Trophoblast cell (in vitro differentiated cells and primary cell): ENCODE measurements at regions not wholly inside any gene's neighbourhood (a gene's known extent, or its start where the extent isn't known, plus 50 kb on each side); places are given as distances from the start of the nearest gene placed in this dataset.
"Not testable (repeated sequence)": the region's sequence is repeated elsewhere in the genome, so short reads cannot be mapped to it uniquely, and the experiment has no call there.

Experiments used
- DNase-seq, 2 donors: peaks; one replicate each; pipeline ENCODE4 v3.0.0-alpha.2; 2016
- H2AFZ ChIP-seq: 2 replicates; pipeline ENCODE4 v1.6.1; 2013; ENCODE audit warnings: low read length, moderate library complexity, mild to moderate bottlenecking; ENCODE audit not compliant: insufficient read depth, poor library complexity
- H2AK5ac ChIP-seq: 2 replicates; pipeline ENCODE4 v1.6.1; 2013; ENCODE audit warnings: mild to moderate bottlenecking, low read length
- H2BK120ac ChIP-seq: 2 replicates; pipeline ENCODE4 v1.6.1; 2013; ENCODE audit warnings: low read length, mild to moderate bottlenecking, moderate library complexity; ENCODE audit not compliant: insufficient read depth, poor library complexity
- H2BK12ac ChIP-seq: 2 replicates; pipeline ENCODE4 v1.6.1; 2013; ENCODE audit warnings: mild to moderate bottlenecking, low read length, moderate library complexity
- H2BK5ac ChIP-seq: 2 replicates; pipeline ENCODE4 v1.6.1; 2013; ENCODE audit warnings: low read length, low read depth, moderate library complexity, mild to moderate bottlenecking; ENCODE audit not compliant: poor library complexity
- H3K14ac ChIP-seq: 2 replicates; pipeline ENCODE4 v1.6.1; 2013; ENCODE audit warnings: mild to moderate bottlenecking, low read length
- H3K18ac ChIP-seq: 2 replicates; pipeline ENCODE4 v1.6.1; 2013; ENCODE audit warnings: mild to moderate bottlenecking, low read length
- H3K23ac ChIP-seq: 2 replicates; pipeline ENCODE4 v1.6.1; 2013; ENCODE audit warnings: low read length
- H3K27ac ChIP-seq: 2 replicates; pipeline ENCODE4 v1.5.1; 2013; ENCODE audit warnings: low read depth, mild to moderate bottlenecking, inconsistent platforms, low read length, moderate library complexity
- H3K27me3 ChIP-seq: 2 replicates; pipeline ENCODE4 v1.6.1; 2013; ENCODE audit warnings: inconsistent platforms, mild to moderate bottlenecking, low read length, moderate library complexity; ENCODE audit not compliant: insufficient read depth
- H3K36me3 ChIP-seq, 2 experiments: 1 replicate in 1 of 2; 2 replicates in 1 of 2; pipeline ENCODE4 v1.6.1; 2013; ENCODE audit warnings: low read length in 2 of 2, mild to moderate bottlenecking in 2 of 2, moderate library complexity in 1 of 2; ENCODE audit not compliant: insufficient read depth in 2 of 2, control insufficient read depth in 1 of 2
- H3K4ac ChIP-seq: 2 replicates; pipeline ENCODE4 v1.6.1; 2013; ENCODE audit warnings: low read depth, mild to moderate bottlenecking, low read length, moderate library complexity
- H3K4me1 ChIP-seq, 2 experiments: 1 replicate in 1 of 2; 2 replicates in 1 of 2; pipeline ENCODE4 v1.6.1; 2013; ENCODE audit warnings: low read length in 2 of 2, mild to moderate bottlenecking in 2 of 2, moderate library complexity in 1 of 2; ENCODE audit not compliant: insufficient read depth in 2 of 2, control insufficient read depth in 1 of 2
- H3K4me2 ChIP-seq: 2 replicates; pipeline ENCODE4 v1.6.1; 2013; ENCODE audit warnings: inconsistent platforms, mild to moderate bottlenecking, low read length, moderate library complexity
- H3K4me3 ChIP-seq: 2 replicates; pipeline ENCODE4 v1.5.1; 2013; ENCODE audit warnings: mild to moderate bottlenecking, low read depth, low read length, inconsistent platforms
- H3K79me1 ChIP-seq: one replicate; pipeline ENCODE4 v1.6.1; 2013; ENCODE audit warnings: low read length
- H3K79me2 ChIP-seq: 2 replicates; pipeline ENCODE4 v1.6.1; 2013; ENCODE audit warnings: low read length, mild to moderate bottlenecking; ENCODE audit not compliant: control insufficient read depth, insufficient read depth, poor library complexity
- H3K9ac ChIP-seq: 2 replicates; pipeline ENCODE4 v1.6.1; 2013; ENCODE audit warnings: mild to moderate bottlenecking, low read length
- H3K9me3 ChIP-seq: 2 replicates; pipeline ENCODE4 v1.6.1; 2013; ENCODE audit warnings: low read depth, mild to moderate bottlenecking, control low read depth, inconsistent platforms, low read length; ENCODE audit not compliant: insufficient read depth
- H4K12ac ChIP-seq: 2 replicates; pipeline ENCODE4 v1.6.1; 2013; ENCODE audit warnings: low read depth, mild to moderate bottlenecking, low read length, moderate library complexity
- H4K8ac ChIP-seq: 2 replicates; pipeline ENCODE4 v1.6.1; 2013; ENCODE audit warnings: low read depth, mild to moderate bottlenecking, low read length, moderate library complexity
- H4K91ac ChIP-seq: one replicate; pipeline ENCODE4 v1.6.1; 2013; ENCODE audit warnings: low read depth, mild to moderate bottlenecking, low read length, moderate library complexity
- WGBS: extraction: QIAGEN DNeasy Blood & Tissue Kit; methylation state at CpG from one replicate; pipeline ENCODE4 v1.1.7; 2013; ENCODE audit warnings: missing lambda C conversion rate; ENCODE audit not compliant: insufficient read length, insufficient coverage; ENCODE audit errors: extremely low coverage; 5-methylcytosine and 5-hydroxymethylcytosine counted together

- no peak overlapping the region for H3K27ac ChIP-seq
- H4K12ac ChIP-seq = no peak overlapping the region
- H3K79me1 ChIP-seq = no peaks in the 10 kb centered on the region
- H2AK5ac ChIP-seq = no peak overlapping the region
- no peak overlapping the region for H3K4me2 ChIP-seq
- no peaks in the 10 kb centered on the region for H3K79me2 ChIP-seq
- no peaks in the 10 kb centered on the region for H3K36me3 ChIP-seq
- H4K8ac ChIP-seq = no peak overlapping the region
- H3K27me3 ChIP-seq = no peaks in the 10 kb centered on the region
- no peaks in the 10 kb centered on the region for H3K4me1 ChIP-seq
- H3K23ac ChIP-seq = no peak overlapping the region
- H3K9me3 ChIP-seq = no peaks in the 10 kb centered on the region
- H2AFZ ChIP-seq = no peak overlapping the region
- H3K9ac ChIP-seq = no peak overlapping the region
- H2BK5ac ChIP-seq = no peak overlapping the region
- H2BK120ac ChIP-seq = no peak overlapping the region
- H3K4ac ChIP-seq = no peak overlapping the region
- H3K14ac ChIP-seq = no peak overlapping the region
- no peak overlapping the region for H4K91ac ChIP-seq
- H2BK12ac ChIP-seq = no peak overlapping the region
- no CpG with 5 or more reads among the region's 2 CpGs for WGBS
- H3K18ac ChIP-seq = no peak overlapping the region
- no peak overlapping the region for H3K4me3 ChIP-seq
- DNase-seq = no peak
Observed at GRCh38 chr1:96222701-96223100, 498.9 kb upstream of the PTBP2 start.

- H3K4ac ChIP-seq, H2BK120ac ChIP-seq, H3K14ac ChIP-seq, H4K8ac ChIP-seq, H4K12ac ChIP-seq, H3K79me2 ChIP-seq, H2BK5ac ChIP-seq, H3K9ac ChIP-seq, H2AFZ ChIP-seq, H3K27ac ChIP-seq, H3K4me2 ChIP-seq, H3K9me3 ChIP-seq, H4K91ac ChIP-seq, H3K27me3 ChIP-seq, H3K18ac ChIP-seq, H3K79me1 ChIP-seq, H2AK5ac ChIP-seq, H3K23ac ChIP-seq, DNase-seq, H2BK12ac ChIP-seq, H3K36me3 ChIP-seq, H3K4me3 ChIP-seq, H3K4me1 ChIP-seq: not testable (repeated sequence)
- WGBS = no CpG with 5 or more reads among the region's 20 CpGs
Observed at GRCh38 chr1:96224229-96224628, 497.4 kb upstream of the PTBP2 start.

GRCh38 chr1:96233422-96233821 is 488.2 kb upstream of the PTBP2 start:
- Histone ChIP-seq H3K4me1 (no peaks in the 10 kb centered on the region), H2AFZ (no peak overlapping the region), H2BK5ac (no peak overlapping the region), H3K27ac (no peak overlapping the region), H4K12ac (no peak overlapping the region), H3K4me3 (no peak overlapping the region), H3K23ac (no peak overlapping the region), H3K79me1 (no peaks in the 10 kb centered on the region), H2BK120ac (no peak overlapping the region), H3K4ac (no peak overlapping the region), H3K9ac (no peak overlapping the region), H4K8ac (no peak overlapping the region), H3K18ac (no peak overlapping the region), H3K9me3 (no peaks in the 10 kb centered on the region), H3K27me3 (no peaks in the 10 kb centered on the region), H3K79me2 (no peaks in the 10 kb centered on the region), H3K36me3 (no peaks in the 10 kb centered on the region), H3K14ac (no peak overlapping the region), H3K4me2 (no peak overlapping the region), H2AK5ac (no peak overlapping the region), H2BK12ac (no peak overlapping the region), H4K91ac (no peak overlapping the region)
- DNase-seq = no peak
- no CpG with 5 or more reads among the region's 3 CpGs for WGBS

GRCh38 chr1:96234299-96234698 is 487.3 kb upstream of the PTBP2 start:
- H3K14ac ChIP-seq = no peak overlapping the region
- H3K4ac ChIP-seq = no peak overlapping the region
- H3K23ac ChIP-seq = no peak overlapping the region
- H2AK5ac ChIP-seq = no peak overlapping the region
- H3K36me3 ChIP-seq = no peaks in the 10 kb centered on the region
- H4K91ac ChIP-seq = no peak overlapping the region
- H3K4me2 ChIP-seq = no peak overlapping the region
- no peak overlapping the region for H2BK120ac ChIP-seq
- WGBS = no CpG with 5 or more reads among the region's 6 CpGs
- peak in 1 of 2 donors; percentile 31 for DNase-seq
- H3K18ac ChIP-seq = no peak overlapping the region
- no peak overlapping the region for H3K4me3 ChIP-seq
- no peak overlapping the region for H2BK12ac ChIP-seq
- no peak overlapping the region for H4K12ac ChIP-seq
- no peaks in the 10 kb centered on the region for H3K27me3 ChIP-seq
- H3K9me3 ChIP-seq = no peaks in the 10 kb centered on the region
- H3K79me1 ChIP-seq = no peaks in the 10 kb centered on the region
- H2BK5ac ChIP-seq = no peak overlapping the region
- no peak overlapping the region for H3K9ac ChIP-seq
- H4K8ac ChIP-seq = peak overlapping the region; percentile 10
- H2AFZ ChIP-seq = no peak overlapping the region
- H3K79me2 ChIP-seq = no peaks in the 10 kb centered on the region
- H3K4me1 ChIP-seq = no peaks in the 10 kb centered on the region
- H3K27ac ChIP-seq = no peak overlapping the region
